ENCODE measurements at regions not wholly inside any gene's neighbourhood (a gene's known extent, or its start where the extent isn't known, plus 50 kb on each side); places are given as distances from the start of the nearest gene placed in this dataset.

GRCh38 chr9:80359941-80360881, 788.4 kb downstream of the TLE4 start:
- Histone ChIP-seq H4K20me1 (ENCODE audit: control insufficient read depth, insufficient read depth, insufficient read length) (no peaks in the 10 kb centered on the region), H3K9me3 (ENCODE audit: control insufficient read depth, low read depth, low read length) (no peaks in the 10 kb centered on the region), H3K27me3 (ENCODE audit: insufficient read depth, low read length) (no peaks in the 10 kb centered on the region), H3K56ac (ENCODE audit: insufficient read length, low read depth, low read length) (no peak overlapping the region), H2BK12ac (ENCODE audit: insufficient read length, low read depth, low read length) (no peak overlapping the region), H3K27ac (ENCODE audit: insufficient read length, low read depth, low read length) (no peak overlapping the region), H2BK5ac (ENCODE audit: insufficient read length, low read length) (no peak overlapping the region), H3K23me2 (ENCODE audit: insufficient read length, low read depth, low read length, poor library complexity, severe bottlenecking) (no peaks in the 10 kb centered on the region), H4K8ac (replicated peaks; ENCODE audit: insufficient read length, low read depth, low read length) (no peak overlapping the region), H3T11ph (ENCODE audit: low read length) (no peak overlapping the region), H3K18ac (ENCODE audit: insufficient read length, low read depth, low read length) (no peak overlapping the region), H3K23ac (ENCODE audit: insufficient read length, low read depth, low read length) (no peak overlapping the region), H4K91ac (ENCODE audit: insufficient read length, low read depth, low read length) (no peak overlapping the region), H3K4me2 (ENCODE audit: insufficient read depth, insufficient read length, low read length) (no peak overlapping the region), H2AK5ac (ENCODE audit: insufficient read length, low read length) (no peak overlapping the region), H3K9ac (ENCODE audit: extremely low read depth, insufficient read length, low read length) (no peak overlapping the region), H3K79me1 (ENCODE audit: insufficient read depth, low read depth, low read length, poor library complexity, severe bottlenecking) (no peaks in the 10 kb centered on the region), H4K5ac (ENCODE audit: insufficient read length, low read depth, low read length) (no peak overlapping the region), H3K4ac (ENCODE audit: low read depth, low read length) (no peak overlapping the region), H2BK120ac (ENCODE audit: low read depth, low read length, poor library complexity, severe bottlenecking) (no peak overlapping the region), H2AFZ (ENCODE audit: low read length) (no peak overlapping the region), H2BK20ac (ENCODE audit: low read depth, low read length, poor library complexity, severe bottlenecking) (no peak overlapping the region), H3K79me2 (ENCODE audit: insufficient read depth, low read length) (no peaks in the 10 kb centered on the region), H2BK15ac (ENCODE audit: low read depth, low read length) (no peak overlapping the region), H3K14ac (ENCODE audit: insufficient read depth, low read length) (no peak overlapping the region), H3K4me1 (ENCODE audit: insufficient read depth, low read length) (no peaks in the 10 kb centered on the region)
- no CpG with 5 or more reads among the region's 35 CpGs for WGBS (ENCODE audit: extremely low coverage, insufficient read length, low lambda C conversion rate)
- no peaks in the 10 kb centered on the region for H3K27me3 Mint-ChIP-seq (ENCODE audit: low read depth)
- peaks cover 0 to 6% of the 10 kb centered on the region in 2 experiments; a peak in 4 of 5 replicates for H3K9me3 Mint-ChIP-seq
- TF ChIP-seq CTCF (conservative IDR thresholded peaks at IDR 0.05): no peak
- H3K4me3 Mint-ChIP-seq: no peak overlapping the region
- 0 out of 7 replicates have a peak overlapping the region, but pooled peaks of 1 of the 3 experiments have one; percentile 34 for H3K27ac Mint-ChIP-seq
- 0 out of 4 replicates have a peak, but pooled peaks cover 0 to 2% of the 10 kb centered on the region in 2 experiments for H3K4me1 Mint-ChIP-seq
- peaks cover 0 to 6% (median 2%) of the 10 kb centered on the region in 3 experiments; a peak in 5 of 7 replicates for H3K36me3 Mint-ChIP-seq (ENCODE audit: insufficient read depth in 1 of 3, low read depth in 3 of 3)
- no peak for DNase-seq

Data from H9 (cell line).